B cell (primary cell): ENCODE measurements at regions not wholly inside any gene's neighbourhood (a gene's known extent, or its start where the extent isn't known, plus 50 kb on each side); places are given as distances from the start of the nearest gene placed in this dataset.

ENCODE experiments used
- EZH2 ChIP-seq: IDR thresholded peaks from 2 replicates; pipeline ENCODE4 v1.6.1; 2012; ENCODE audit warnings: borderline replicate concordance, low read depth, mild to moderate bottlenecking, moderate library complexity, low read length; ENCODE audit not compliant: insufficient read depth, poor library complexity, severe bottlenecking
- TF ChIP-seq, protein P1 (sequence below): fragments of 200-600 bp; IDR thresholded peaks from one replicate; pipeline ENCODE4 v1.8.0; 2022; ENCODE audit warnings: antibody characterized with exemption, mild to moderate bottlenecking

DNA sequence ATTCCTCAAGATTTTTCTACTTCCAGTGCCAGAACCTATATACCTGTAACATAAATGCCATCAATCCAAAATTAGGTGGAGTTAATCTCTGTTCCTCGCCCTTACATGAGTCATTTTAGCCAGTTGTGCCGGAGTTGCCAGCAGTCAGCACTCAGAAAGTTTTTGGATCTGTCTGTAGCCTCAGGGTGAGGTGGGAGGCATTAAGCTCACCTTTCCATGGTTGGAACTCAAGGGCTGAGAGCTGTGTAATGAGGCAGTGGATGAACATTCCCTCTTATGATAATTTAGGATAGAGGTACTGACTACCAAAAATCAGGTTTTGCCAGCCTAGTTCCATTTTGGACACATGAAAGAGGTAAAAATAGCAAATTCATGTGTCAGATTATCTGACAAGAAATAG is 1553.1 kb upstream of the ADGRL3 start:
- TF ChIP-seq, protein P1, sequence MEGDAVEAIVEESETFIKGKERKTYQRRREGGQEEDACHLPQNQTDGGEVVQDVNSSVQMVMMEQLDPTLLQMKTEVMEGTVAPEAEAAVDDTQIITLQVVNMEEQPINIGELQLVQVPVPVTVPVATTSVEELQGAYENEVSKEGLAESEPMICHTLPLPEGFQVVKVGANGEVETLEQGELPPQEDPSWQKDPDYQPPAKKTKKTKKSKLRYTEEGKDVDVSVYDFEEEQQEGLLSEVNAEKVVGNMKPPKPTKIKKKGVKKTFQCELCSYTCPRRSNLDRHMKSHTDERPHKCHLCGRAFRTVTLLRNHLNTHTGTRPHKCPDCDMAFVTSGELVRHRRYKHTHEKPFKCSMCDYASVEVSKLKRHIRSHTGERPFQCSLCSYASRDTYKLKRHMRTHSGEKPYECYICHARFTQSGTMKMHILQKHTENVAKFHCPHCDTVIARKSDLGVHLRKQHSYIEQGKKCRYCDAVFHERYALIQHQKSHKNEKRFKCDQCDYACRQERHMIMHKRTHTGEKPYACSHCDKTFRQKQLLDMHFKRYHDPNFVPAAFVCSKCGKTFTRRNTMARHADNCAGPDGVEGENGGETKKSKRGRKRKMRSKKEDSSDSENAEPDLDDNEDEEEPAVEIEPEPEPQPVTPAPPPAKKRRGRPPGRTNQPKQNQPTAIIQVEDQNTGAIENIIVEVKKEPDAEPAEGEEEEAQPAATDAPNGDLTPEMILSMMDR, result no peak
- TF ChIP-seq EZH2, result no peak
